ENCODE measurements at regions not wholly inside any gene's neighbourhood (a gene's known extent, or its start where the extent isn't known, plus 50 kb on each side); places are given as distances from the start of the nearest gene placed in this dataset.
"Not testable (repeated sequence)": the region's sequence is repeated elsewhere in the genome, so short reads cannot be mapped to it uniquely, and the experiment has no call there.

DNA sequence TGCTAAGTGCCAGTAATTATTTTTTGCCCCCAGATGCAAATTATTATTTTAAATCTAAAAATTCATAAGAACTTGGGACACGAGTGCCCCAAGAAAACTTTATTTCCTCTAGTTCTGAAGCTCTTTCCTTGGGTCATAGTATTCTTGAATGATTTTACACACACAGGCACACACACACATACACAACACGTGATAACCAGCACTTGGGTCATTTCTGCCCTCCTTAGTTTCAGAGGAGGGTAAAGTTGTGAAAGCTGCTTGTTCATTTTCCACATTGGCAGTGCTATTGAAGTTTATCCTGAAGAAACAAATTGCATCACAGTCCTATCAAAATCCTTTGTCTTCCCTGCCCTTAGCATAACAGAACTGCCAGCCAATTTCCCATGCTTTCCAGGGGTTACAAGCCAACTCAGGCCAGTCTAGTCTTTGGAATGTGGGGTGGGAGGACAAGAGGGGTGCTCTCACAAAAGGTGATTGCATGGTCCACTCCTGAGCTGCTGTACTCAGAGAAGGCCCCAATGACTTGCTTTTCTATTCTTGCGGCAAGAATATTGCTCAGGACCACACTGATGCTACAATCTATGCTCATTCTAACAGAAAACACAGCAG lies 98.5 kb upstream of the POGK start:
- Histone ChIP-seq H3K4me1 (ENCODE audit: control insufficient read depth, insufficient read depth, low read length) (no peaks in the 10 kb centered on the region), H3K9me3 (replicated peaks; ENCODE audit: control insufficient read depth, low read depth, low read length) (peaks cover 8% of the 10 kb centered on the region), H3K36me3 (ENCODE audit: control insufficient read depth, insufficient read depth, low read length) (no peaks in the 10 kb centered on the region), H3K4me3 (ENCODE audit: low read length) (no peak overlapping the region), H3K27me3 (ENCODE audit: control insufficient read depth, insufficient read depth, low read length) (no peaks in the 10 kb centered on the region), H3K27ac (ENCODE audit: low read length) (no peak overlapping the region)
- WGBS (ENCODE audit: insufficient coverage), result no CpG with 5 or more reads among the region's 3 CpGs
- no peak for DNase-seq

DNA sequence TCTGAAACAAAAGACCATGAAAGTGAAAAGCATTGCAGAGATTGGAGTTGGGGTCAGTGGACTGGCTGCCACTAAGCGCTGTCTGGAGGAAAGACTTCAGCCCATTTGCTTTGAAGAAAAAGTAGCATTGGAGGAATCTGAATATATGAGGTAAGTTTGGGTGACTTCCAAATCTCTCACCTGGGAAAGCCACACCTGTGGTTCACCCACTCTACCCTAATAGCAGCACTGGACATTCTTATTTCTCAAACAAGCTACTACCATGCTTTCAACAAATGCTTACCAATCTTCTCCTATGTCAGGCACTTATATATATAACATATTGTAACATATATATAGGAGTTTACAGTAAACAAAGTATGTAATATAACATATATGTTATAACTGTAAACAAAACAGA lies 76.0 kb upstream of the POGK start:
- Histone ChIP-seq H3K27ac (ENCODE audit: low read length) (no peak overlapping the region), H3K27me3 (ENCODE audit: control insufficient read depth, insufficient read depth, low read length) (no peaks in the 10 kb centered on the region), H3K36me3 (ENCODE audit: control insufficient read depth, insufficient read depth, low read length) (no peaks in the 10 kb centered on the region), H3K4me3 (ENCODE audit: low read length) (no peak overlapping the region), H3K4me1 (ENCODE audit: control insufficient read depth, insufficient read depth, low read length) (no peaks in the 10 kb centered on the region), H3K9me3 (replicated peaks; ENCODE audit: control insufficient read depth, low read depth, low read length) (no peaks in the 10 kb centered on the region)
- 100% methylated on average over 1 of the region's 1 CpG for WGBS (ENCODE audit: insufficient coverage)
- no peak for DNase-seq

DNA sequence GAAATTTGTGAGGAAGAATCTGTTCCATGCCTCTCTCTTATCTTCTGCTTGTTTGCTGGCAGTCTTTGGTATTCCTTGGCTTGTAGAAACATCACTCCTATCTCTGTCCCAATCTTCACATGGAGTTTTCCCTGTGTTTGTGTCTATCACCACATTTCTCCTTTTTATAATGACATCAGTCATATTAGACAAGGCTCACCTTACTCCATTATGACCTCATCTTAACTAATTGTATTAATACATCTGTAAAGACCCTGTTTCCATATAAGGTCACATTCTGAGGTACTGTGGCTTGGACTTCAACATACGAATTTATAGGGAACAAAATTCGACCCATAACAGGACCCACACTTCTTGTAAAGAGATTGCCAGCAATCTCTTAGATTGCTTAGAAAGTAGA lies 72.3 kb upstream of the POGK start:
- no CpG with 5 or more reads among the region's 2 CpGs for WGBS (ENCODE audit: insufficient coverage)

DNA sequence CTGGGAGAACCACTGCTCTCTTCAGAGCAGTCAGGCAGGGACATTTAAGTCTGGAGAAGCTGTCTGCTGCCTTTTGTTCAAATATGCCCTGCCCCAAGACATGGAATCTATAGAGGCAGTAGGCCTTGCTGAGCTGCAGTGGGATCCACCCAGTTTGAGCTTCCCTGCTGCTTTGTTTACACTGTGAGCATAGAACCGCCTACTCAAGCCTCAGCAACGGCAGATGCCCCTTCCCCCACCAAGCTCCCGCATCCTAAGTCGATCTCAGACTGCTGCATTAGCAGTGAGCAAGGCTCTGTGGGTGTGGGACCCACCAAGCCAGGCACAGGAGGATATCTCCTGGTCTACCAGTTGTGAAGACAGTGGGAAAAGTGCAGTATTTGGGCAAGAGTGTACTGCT lies 54.6 kb upstream of the POGK start:
- not testable (repeated sequence) for DNase-seq; H3K4me1 ChIP-seq (ENCODE audit: control insufficient read depth, insufficient read depth, low read length); H3K27me3 ChIP-seq (ENCODE audit: control insufficient read depth, insufficient read depth, low read length); H3K27ac ChIP-seq (ENCODE audit: low read length); H3K36me3 ChIP-seq (ENCODE audit: control insufficient read depth, insufficient read depth, low read length); H3K9me3 ChIP-seq (replicated peaks; ENCODE audit: control insufficient read depth, low read depth, low read length); H3K4me3 ChIP-seq (ENCODE audit: low read length)
- no CpG with 5 or more reads among the region's 4 CpGs for WGBS (ENCODE audit: insufficient coverage)

More for the DNA sequence above, 72.3 kb upstream of the POGK start:
- no peak overlapping the region for H3K27ac ChIP-seq (ENCODE audit: low read length)
- H3K27me3 ChIP-seq (ENCODE audit: control insufficient read depth, insufficient read depth, low read length), result no peaks in the 10 kb centered on the region
- H3K9me3 ChIP-seq (replicated peaks; ENCODE audit: control insufficient read depth, low read depth, low read length), result peaks cover 8% of the 10 kb centered on the region
- no peak overlapping the region for H3K4me3 ChIP-seq (ENCODE audit: low read length)
- no peaks in the 10 kb centered on the region for H3K36me3 ChIP-seq (ENCODE audit: control insufficient read depth, insufficient read depth, low read length)
- H3K4me1 ChIP-seq (ENCODE audit: control insufficient read depth, insufficient read depth, low read length), result no peaks in the 10 kb centered on the region
- DNase-seq, result no peak

DNA sequence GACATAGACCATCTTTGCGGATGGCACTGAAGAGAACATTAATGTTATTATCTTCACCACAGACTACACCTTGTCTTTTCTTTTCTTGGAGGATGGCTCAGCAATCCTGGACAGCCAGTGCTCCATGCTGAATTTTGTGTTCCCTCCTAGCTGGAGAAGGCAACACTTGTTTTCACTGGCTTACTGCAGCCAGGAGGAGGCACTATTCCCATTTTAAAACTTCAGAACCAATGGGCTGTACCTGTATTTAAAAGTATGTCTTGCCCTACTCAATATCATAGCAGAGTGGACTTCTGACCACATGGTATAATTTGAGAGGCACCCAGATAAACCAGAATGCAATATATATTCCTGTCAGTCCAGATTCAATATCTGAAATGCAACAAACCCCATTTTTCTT lies 53.3 kb upstream of the POGK start:
- H3K27me3 ChIP-seq (ENCODE audit: control insufficient read depth, insufficient read depth, low read length), result no peaks in the 10 kb centered on the region
- no peak overlapping the region for H3K4me3 ChIP-seq (ENCODE audit: low read length)
- H3K4me1 ChIP-seq (ENCODE audit: control insufficient read depth, insufficient read depth, low read length), result no peaks in the 10 kb centered on the region
- H3K36me3 ChIP-seq (ENCODE audit: control insufficient read depth, insufficient read depth, low read length), result no peaks in the 10 kb centered on the region
- H3K27ac ChIP-seq (ENCODE audit: low read length), result no peak overlapping the region
- no peak for DNase-seq
- H3K9me3 ChIP-seq (replicated peaks; ENCODE audit: control insufficient read depth, low read depth, low read length), result no peaks in the 10 kb centered on the region
- WGBS (ENCODE audit: insufficient coverage), result 100% methylated on average over 1 of the region's 1 CpG

DNA sequence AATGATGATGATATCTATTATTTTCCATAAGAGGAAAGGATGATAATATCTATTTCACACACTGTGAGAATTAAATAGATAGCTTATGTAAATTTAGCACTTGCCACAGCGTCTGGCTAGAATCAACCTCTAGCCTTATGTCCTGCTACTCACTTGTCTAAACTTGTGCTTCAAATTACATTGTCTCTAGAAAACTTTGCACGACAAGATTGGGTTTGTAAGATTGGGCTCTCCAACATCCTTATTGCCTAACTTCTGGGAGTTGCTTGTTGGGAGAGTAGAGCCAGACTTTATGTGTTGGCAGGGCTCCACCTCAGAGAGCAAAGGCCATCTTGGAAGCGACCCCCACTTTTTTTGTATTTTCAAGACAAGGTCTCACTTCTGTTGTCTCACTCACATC lies 50.0 kb upstream of the POGK start:
- H3K27ac ChIP-seq (ENCODE audit: low read length), result no peak overlapping the region
- H3K4me1 ChIP-seq (ENCODE audit: control insufficient read depth, insufficient read depth, low read length), result no peaks in the 10 kb centered on the region
- H3K36me3 ChIP-seq (ENCODE audit: control insufficient read depth, insufficient read depth, low read length), result no peaks in the 10 kb centered on the region
- DNase-seq, result no peak
- 83% methylated on average over 1 of the region's 3 CpGs for WGBS (ENCODE audit: insufficient coverage)
- no peaks in the 10 kb centered on the region for H3K9me3 ChIP-seq (replicated peaks; ENCODE audit: control insufficient read depth, low read depth, low read length)
- H3K4me3 ChIP-seq (ENCODE audit: low read length), result no peak overlapping the region
- no peaks in the 10 kb centered on the region for H3K27me3 ChIP-seq (ENCODE audit: control insufficient read depth, insufficient read depth, low read length)

Data from muscle of leg (tissue), 3 donors.